WTC11 (cell line): ENCODE measurements at regions not wholly inside any gene's neighbourhood (a gene's known extent, or its start where the extent isn't known, plus 50 kb on each side); places are given as distances from the start of the nearest gene placed in this dataset.

Experiments used
- ATAC-seq: fragments of 200-7000 bp; cut with Tn5 transposase; 2 replicates; pipeline ENCODE4 v1.10.0; 2021; ENCODE audit warnings: mild to moderate bottlenecking, moderate library complexity
- CTCF ChIA-PET: fragments of 300-600 bp; sonication (Branson Sonifier 250); formaldehyde crosslinking; loops from one replicate; lab custom pipeline; 2021; ENCODE audit warnings: antibody characterized with exemption; lab: Charles Lee
- POLR2A ChIA-PET: fragments of 350-600 bp; sonication (Branson Sonifier 250); formaldehyde crosslinking; loops from one replicate; lab custom pipeline; 2021; ENCODE audit warnings: antibody characterized with exemption; lab: Charles Lee
- DNase-seq: peaks from one replicate; pipeline ENCODE4 v3.0.0; 2021; ENCODE audit warnings: low spot score
- H3K27ac Mint-ChIP-seq: 2 replicates; pipeline ENCODE4 v1.8.0; 2021; ENCODE audit warnings: mixed read lengths
- H3K27me3 Mint-ChIP-seq: 2 replicates; pipeline ENCODE4 v1.8.0; 2021; ENCODE audit warnings: low read depth, mild to moderate bottlenecking, moderate library complexity, mixed read lengths
- H3K36me3 Mint-ChIP-seq: 2 replicates; pipeline ENCODE4 v1.8.0; 2021; ENCODE audit warnings: mixed read lengths
- H3K4me1 Mint-ChIP-seq: 2 replicates; pipeline ENCODE4 v1.8.0; 2022; ENCODE audit warnings: mixed read lengths
- H3K4me3 Mint-ChIP-seq: 2 replicates; pipeline ENCODE4 v1.8.0; 2021; ENCODE audit warnings: mild to moderate bottlenecking, moderate library complexity, mixed read lengths
- H3K9me3 Mint-ChIP-seq: 2 replicates; pipeline ENCODE4 v1.8.0; 2021; ENCODE audit warnings: mixed read lengths
- ATF1 ChIP-seq: sonication (generic); formaldehyde crosslinking; IDR thresholded peaks from 2 replicates; pipeline ENCODE4 v1.8.1; 2023; ENCODE audit warnings: mild to moderate bottlenecking, moderate library complexity, missing genetic modification reagents
- EMX1 ChIP-seq: fragments of 250-450 bp; sonication (Bioruptor Pico); IDR thresholded peaks from 2 replicates; pipeline ENCODE4 v1.8.0; 2021; ENCODE audit warnings: mild to moderate bottlenecking
- FOXP1 ChIP-seq: sonication (generic); formaldehyde crosslinking; IDR thresholded peaks from 2 replicates; pipeline ENCODE4 v1.8.0; 2022; ENCODE audit warnings: missing genetic modification reagents, mild to moderate bottlenecking, moderate library complexity, borderline replicate concordance
- GABPB1 ChIP-seq: sonication (generic); formaldehyde crosslinking; IDR thresholded peaks from 2 replicates; pipeline ENCODE4 v1.8.1; 2023; ENCODE audit warnings: mild to moderate bottlenecking, missing genetic modification reagents
- JAZF1 ChIP-seq: fragments of 250-450 bp; sonication (Bioruptor Pico); IDR thresholded peaks from 2 replicates; pipeline ENCODE4 v1.9.0; 2021; ENCODE audit warnings: moderate library complexity, mild to moderate bottlenecking, inconsistent platforms
- JUN ChIP-seq: sonication (generic); formaldehyde crosslinking; IDR thresholded peaks from 2 replicates; pipeline ENCODE4 v1.8.0; 2023; ENCODE audit warnings: mild to moderate bottlenecking, missing genetic modification reagents
- MYBL2 ChIP-seq: sonication (generic); formaldehyde crosslinking; IDR thresholded peaks from 2 replicates; pipeline ENCODE4 v1.8.1; 2023; ENCODE audit warnings: mild to moderate bottlenecking, moderate library complexity, missing genetic modification reagents
- NFE2L1 ChIP-seq: sonication (generic); formaldehyde crosslinking; IDR thresholded peaks from 2 replicates; pipeline ENCODE4 v1.8.1; 2023; ENCODE audit warnings: missing genetic modification reagents
- SMAD4 ChIP-seq: sonication (generic); formaldehyde crosslinking; IDR thresholded peaks from 2 replicates; pipeline ENCODE4 v1.8.0; 2022; ENCODE audit warnings: mild to moderate bottlenecking, missing genetic modification reagents
- SP1 ChIP-seq: sonication (generic); formaldehyde crosslinking; conservative IDR thresholded peaks from 2 replicates; pipeline ENCODE4 v1.8.1; 2022; ENCODE audit warnings: missing genetic modification reagents
- TEAD1 ChIP-seq: sonication (generic); formaldehyde crosslinking; IDR thresholded peaks from 2 replicates; pipeline ENCODE4 v1.8.0; 2022; ENCODE audit warnings: mild to moderate bottlenecking, missing genetic modification reagents
- ZBTB21 ChIP-seq: sonication (generic); formaldehyde crosslinking; IDR thresholded peaks from 2 replicates; pipeline ENCODE4 v1.8.1; 2023; ENCODE audit warnings: mild to moderate bottlenecking, missing genetic modification reagents, borderline replicate concordance
- ZNF138 ChIP-seq: sonication (generic); formaldehyde crosslinking; conservative IDR thresholded peaks from 2 replicates; pipeline ENCODE4 v1.8.1; 2022; ENCODE audit warnings: mild to moderate bottlenecking, moderate library complexity, missing genetic modification reagents
- ZNF317 ChIP-seq: sonication (generic); formaldehyde crosslinking; IDR thresholded peaks from 2 replicates; pipeline ENCODE4 v1.8.1; 2023; ENCODE audit warnings: low read depth, mild to moderate bottlenecking, moderate library complexity, missing genetic modification reagents, borderline replicate concordance
- ZNF396 ChIP-seq: fragments of 250-450 bp; sonication (Bioruptor Pico); IDR thresholded peaks from 2 replicates; pipeline ENCODE4 v1.8.0; 2021; ENCODE audit warnings: mild to moderate bottlenecking, moderate library complexity, borderline replicate concordance
- TF ChIP-seq, protein P1 (sequence below): sonication (generic); formaldehyde crosslinking; IDR thresholded peaks from 2 replicates; pipeline ENCODE4 v1.8.0; 2022; ENCODE audit warnings: mild to moderate bottlenecking, missing genetic modification reagents
- TF ChIP-seq, protein P2 (sequence below): sonication (generic); formaldehyde crosslinking; IDR thresholded peaks from 2 replicates; pipeline ENCODE4 v1.8.1; 2022; ENCODE audit warnings: mild to moderate bottlenecking, moderate library complexity, missing genetic modification reagents
- TF ChIP-seq, protein P3 (sequence below): sonication (generic); formaldehyde crosslinking; IDR thresholded peaks from 2 replicates; pipeline ENCODE4 v1.8.1; 2022; ENCODE audit warnings: missing genetic modification reagents, borderline replicate concordance
- TF ChIP-seq, protein P4 (sequence below): sonication (generic); formaldehyde crosslinking; IDR thresholded peaks from 2 replicates; pipeline ENCODE4 v1.8.1; 2023; ENCODE audit warnings: mild to moderate bottlenecking, missing genetic modification reagents
- TF ChIP-seq, protein P5 (sequence below): sonication (generic); formaldehyde crosslinking; IDR thresholded peaks from 2 replicates; pipeline ENCODE4 v1.8.1; 2022; ENCODE audit warnings: mild to moderate bottlenecking, missing genetic modification reagents, moderate library complexity, borderline replicate concordance
- TF ChIP-seq, protein P6 (sequence below): sonication (generic); formaldehyde crosslinking; IDR thresholded peaks from 2 replicates; pipeline ENCODE4 v1.8.0; 2022; ENCODE audit warnings: missing genetic modification reagents
- TF ChIP-seq, protein P7 (sequence below): fragments of 250-450 bp; sonication (Bioruptor Pico); IDR thresholded peaks from 2 replicates; pipeline ENCODE4 v1.8.0; 2021; ENCODE audit warnings: mild to moderate bottlenecking

DNA sequence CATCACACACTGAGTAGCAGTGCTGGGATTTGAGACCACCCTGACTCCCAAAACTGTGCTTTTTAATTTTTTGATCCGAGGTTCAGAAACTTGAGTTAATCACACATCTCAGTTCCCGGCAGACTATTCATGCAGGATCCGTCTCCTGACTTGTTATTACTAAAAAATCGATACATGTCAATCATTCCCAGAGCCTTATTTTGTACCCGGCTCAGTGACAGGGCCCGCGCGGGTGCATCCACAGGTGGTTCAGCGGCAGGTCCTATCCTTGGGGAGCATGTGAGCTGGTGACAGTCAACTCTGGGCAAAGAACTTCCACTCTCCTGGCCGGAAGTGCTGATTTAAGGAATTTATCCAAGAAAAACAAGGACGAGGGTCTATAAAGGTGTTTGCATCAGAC, 95.9 kb upstream of the MVB12B start:
- ChIA-PET CTCF (no interaction called here), POLR2A (no interaction called here)
- H3K9me3 Mint-ChIP-seq: peaks cover 3% of the 10 kb centered on the region; the same call in 1 of the 2 replicates
- no peak overlapping the region for H3K27ac Mint-ChIP-seq
- H3K36me3 Mint-ChIP-seq: no peaks in the 10 kb centered on the region
- no peak for ATAC-seq
- no peak for DNase-seq
- no peak overlapping the region for H3K4me3 Mint-ChIP-seq
- H3K4me1 Mint-ChIP-seq: peaks cover 3% of the 10 kb centered on the region; the same call in 1 of the 2 replicates
- peaks cover 3% of the 10 kb centered on the region; the same call in 1 of the 2 replicates for H3K27me3 Mint-ChIP-seq
- TF ChIP-seq, protein P1, sequence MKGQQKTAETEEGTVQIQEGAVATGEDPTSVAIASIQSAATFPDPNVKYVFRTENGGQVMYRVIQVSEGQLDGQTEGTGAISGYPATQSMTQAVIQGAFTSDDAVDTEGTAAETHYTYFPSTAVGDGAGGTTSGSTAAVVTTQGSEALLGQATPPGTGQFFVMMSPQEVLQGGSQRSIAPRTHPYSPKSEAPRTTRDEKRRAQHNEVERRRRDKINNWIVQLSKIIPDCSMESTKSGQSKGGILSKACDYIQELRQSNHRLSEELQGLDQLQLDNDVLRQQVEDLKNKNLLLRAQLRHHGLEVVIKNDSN (CRISPR knock-in tag): no peak
- TF ChIP-seq, protein P2, sequence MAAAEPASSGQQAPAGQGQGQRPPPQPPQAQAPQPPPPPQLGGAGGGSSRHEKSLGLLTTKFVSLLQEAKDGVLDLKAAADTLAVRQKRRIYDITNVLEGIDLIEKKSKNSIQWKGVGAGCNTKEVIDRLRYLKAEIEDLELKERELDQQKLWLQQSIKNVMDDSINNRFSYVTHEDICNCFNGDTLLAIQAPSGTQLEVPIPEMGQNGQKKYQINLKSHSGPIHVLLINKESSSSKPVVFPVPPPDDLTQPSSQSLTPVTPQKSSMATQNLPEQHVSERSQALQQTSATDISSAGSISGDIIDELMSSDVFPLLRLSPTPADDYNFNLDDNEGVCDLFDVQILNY (CRISPR knock-in tag): no peak
- no peak for TF ChIP-seq MYBL2 (CRISPR knock-in tag)
- no peak for TF ChIP-seq ZNF396 (CRISPR knock-in tag)
- TF ChIP-seq JAZF1 (CRISPR knock-in tag): no peak
- no peak for TF ChIP-seq ZNF317 (CRISPR knock-in tag)
- TF ChIP-seq, protein P3, sequence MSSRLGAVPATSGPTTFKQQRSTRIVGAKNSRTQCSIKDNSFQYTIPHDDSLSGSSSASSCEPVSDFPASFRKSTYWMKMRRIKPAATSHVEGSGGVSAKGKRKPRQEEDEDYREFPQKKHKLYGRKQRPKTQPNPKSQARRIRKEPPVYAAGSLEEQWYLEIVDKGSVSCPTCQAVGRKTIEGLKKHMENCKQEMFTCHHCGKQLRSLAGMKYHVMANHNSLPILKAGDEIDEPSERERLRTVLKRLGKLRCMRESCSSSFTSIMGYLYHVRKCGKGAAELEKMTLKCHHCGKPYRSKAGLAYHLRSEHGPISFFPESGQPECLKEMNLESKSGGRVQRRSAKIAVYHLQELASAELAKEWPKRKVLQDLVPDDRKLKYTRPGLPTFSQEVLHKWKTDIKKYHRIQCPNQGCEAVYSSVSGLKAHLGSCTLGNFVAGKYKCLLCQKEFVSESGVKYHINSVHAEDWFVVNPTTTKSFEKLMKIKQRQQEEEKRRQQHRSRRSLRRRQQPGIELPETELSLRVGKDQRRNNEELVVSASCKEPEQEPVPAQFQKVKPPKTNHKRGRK (CRISPR knock-in tag): no peak
- TF ChIP-seq SP1 (CRISPR knock-in tag): no peak
- TF ChIP-seq FOXP1 (CRISPR knock-in tag): no peak
- TF ChIP-seq, all 79 proteins: peak for 0

DNA sequence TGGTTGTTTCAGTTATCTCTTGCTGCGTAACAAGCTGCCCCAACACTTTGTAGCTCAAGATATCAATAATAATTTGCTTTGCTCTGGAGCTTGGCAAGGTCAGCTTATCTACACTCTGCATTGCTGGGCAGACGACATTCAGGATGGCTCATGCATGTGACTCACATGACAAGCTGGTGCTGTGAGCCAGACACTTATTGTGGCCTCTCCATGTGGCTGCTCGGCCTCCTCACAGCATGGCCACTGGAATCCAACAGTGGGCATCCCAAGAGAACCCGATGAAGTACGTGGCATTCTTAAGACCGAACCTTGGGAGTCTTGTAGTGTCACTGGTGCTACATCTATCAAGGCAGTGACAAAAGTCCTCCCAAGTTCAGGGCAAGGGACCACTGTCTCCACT, 94.2 kb upstream of the MVB12B start:
- DNase-seq: no peak
- Mint-ChIP-seq H3K27ac (no peak overlapping the region), H3K27me3 (peaks cover 3% of the 10 kb centered on the region; the same call in 1 of the 2 replicates), H3K9me3 (peaks cover 3% of the 10 kb centered on the region; the same call in 1 of the 2 replicates), H3K36me3 (no peaks in the 10 kb centered on the region), H3K4me3 (no peak overlapping the region), H3K4me1 (peaks cover 3% of the 10 kb centered on the region; the same call in 1 of the 2 replicates)
- ChIA-PET POLR2A (no interaction called here), CTCF (interaction anchor here (0.6 kb wide), 1 partner anchor 166 kb away, joined by 3 read pairs; no protein-coding TSS in a partner anchor)
- ATAC-seq: no peak
- TF ChIP-seq NFE2L1 (CRISPR knock-in tag) (no peak), EMX1 (no peak), JUN (CRISPR knock-in tag) (no peak), TEAD1 (CRISPR knock-in tag) (no peak), ZNF396 (CRISPR knock-in tag) (no peak), ATF1 (CRISPR knock-in tag) (no peak), ZBTB21 (CRISPR knock-in tag) (no peak), SMAD4 (CRISPR knock-in tag) (no peak), GABPB1 (CRISPR knock-in tag) (no peak), ZNF138 (CRISPR knock-in tag) (no peak)
- TF ChIP-seq, protein P4, sequence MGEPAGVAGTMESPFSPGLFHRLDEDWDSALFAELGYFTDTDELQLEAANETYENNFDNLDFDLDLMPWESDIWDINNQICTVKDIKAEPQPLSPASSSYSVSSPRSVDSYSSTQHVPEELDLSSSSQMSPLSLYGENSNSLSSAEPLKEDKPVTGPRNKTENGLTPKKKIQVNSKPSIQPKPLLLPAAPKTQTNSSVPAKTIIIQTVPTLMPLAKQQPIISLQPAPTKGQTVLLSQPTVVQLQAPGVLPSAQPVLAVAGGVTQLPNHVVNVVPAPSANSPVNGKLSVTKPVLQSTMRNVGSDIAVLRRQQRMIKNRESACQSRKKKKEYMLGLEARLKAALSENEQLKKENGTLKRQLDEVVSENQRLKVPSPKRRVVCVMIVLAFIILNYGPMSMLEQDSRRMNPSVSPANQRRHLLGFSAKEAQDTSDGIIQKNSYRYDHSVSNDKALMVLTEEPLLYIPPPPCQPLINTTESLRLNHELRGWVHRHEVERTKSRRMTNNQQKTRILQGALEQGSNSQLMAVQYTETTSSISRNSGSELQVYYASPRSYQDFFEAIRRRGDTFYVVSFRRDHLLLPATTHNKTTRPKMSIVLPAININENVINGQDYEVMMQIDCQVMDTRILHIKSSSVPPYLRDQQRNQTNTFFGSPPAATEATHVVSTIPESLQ (CRISPR knock-in tag): no peak
- TF ChIP-seq, protein P5, sequence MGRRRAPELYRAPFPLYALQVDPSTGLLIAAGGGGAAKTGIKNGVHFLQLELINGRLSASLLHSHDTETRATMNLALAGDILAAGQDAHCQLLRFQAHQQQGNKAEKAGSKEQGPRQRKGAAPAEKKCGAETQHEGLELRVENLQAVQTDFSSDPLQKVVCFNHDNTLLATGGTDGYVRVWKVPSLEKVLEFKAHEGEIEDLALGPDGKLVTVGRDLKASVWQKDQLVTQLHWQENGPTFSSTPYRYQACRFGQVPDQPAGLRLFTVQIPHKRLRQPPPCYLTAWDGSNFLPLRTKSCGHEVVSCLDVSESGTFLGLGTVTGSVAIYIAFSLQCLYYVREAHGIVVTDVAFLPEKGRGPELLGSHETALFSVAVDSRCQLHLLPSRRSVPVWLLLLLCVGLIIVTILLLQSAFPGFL (CRISPR knock-in tag): no peak
- TF ChIP-seq, protein P6, sequence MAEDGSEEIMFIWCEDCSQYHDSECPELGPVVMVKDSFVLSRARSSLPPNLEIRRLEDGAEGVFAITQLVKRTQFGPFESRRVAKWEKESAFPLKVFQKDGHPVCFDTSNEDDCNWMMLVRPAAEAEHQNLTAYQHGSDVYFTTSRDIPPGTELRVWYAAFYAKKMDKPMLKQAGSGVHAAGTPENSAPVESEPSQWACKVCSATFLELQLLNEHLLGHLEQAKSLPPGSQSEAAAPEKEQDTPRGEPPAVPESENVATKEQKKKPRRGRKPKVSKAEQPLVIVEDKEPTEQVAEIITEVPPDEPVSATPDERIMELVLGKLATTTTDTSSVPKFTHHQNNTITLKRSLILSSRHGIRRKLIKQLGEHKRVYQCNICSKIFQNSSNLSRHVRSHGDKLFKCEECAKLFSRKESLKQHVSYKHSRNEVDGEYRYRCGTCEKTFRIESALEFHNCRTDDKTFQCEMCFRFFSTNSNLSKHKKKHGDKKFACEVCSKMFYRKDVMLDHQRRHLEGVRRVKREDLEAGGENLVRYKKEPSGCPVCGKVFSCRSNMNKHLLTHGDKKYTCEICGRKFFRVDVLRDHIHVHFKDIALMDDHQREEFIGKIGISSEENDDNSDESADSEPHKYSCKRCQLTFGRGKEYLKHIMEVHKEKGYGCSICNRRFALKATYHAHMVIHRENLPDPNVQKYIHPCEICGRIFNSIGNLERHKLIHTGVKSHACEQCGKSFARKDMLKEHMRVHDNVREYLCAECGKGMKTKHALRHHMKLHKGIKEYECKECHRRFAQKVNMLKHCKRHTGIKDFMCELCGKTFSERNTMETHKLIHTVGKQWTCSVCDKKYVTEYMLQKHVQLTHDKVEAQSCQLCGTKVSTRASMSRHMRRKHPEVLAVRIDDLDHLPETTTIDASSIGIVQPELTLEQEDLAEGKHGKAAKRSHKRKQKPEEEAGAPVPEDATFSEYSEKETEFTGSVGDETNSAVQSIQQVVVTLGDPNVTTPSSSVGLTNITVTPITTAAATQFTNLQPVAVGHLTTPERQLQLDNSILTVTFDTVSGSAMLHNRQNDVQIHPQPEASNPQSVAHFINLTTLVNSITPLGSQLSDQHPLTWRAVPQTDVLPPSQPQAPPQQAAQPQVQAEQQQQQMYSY (CRISPR knock-in tag): no peak
- TF ChIP-seq, protein P7, sequence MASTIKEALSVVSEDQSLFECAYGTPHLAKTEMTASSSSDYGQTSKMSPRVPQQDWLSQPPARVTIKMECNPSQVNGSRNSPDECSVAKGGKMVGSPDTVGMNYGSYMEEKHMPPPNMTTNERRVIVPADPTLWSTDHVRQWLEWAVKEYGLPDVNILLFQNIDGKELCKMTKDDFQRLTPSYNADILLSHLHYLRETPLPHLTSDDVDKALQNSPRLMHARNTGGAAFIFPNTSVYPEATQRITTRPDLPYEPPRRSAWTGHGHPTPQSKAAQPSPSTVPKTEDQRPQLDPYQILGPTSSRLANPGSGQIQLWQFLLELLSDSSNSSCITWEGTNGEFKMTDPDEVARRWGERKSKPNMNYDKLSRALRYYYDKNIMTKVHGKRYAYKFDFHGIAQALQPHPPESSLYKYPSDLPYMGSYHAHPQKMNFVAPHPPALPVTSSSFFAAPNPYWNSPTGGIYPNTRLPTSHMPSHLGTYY: no peak
- TF ChIP-seq, protein P3 (CRISPR knock-in tag): no peak
